Esophagus muscularis mucosa (tissue), 4 donors: ENCODE measurements at regions not wholly inside any gene's neighbourhood (a gene's known extent, or its start where the extent isn't known, plus 50 kb on each side); places are given as distances from the start of the nearest gene placed in this dataset.

Experiments
- DNase-seq: peaks from one replicate; pipeline ENCODE4 v3.0.0-alpha.2; 2017; ENCODE audit errors: extremely low spot score
- H3K27ac ChIP-seq, 4 donors: fragments of 200-600 bp; sonication (generic); replicated peaks in 1 of 4; 1 replicate in 3 of 4; 2 replicates in 1 of 4; pipeline ENCODE4 v1.5.1; 2016 to 2019; ENCODE audit warnings: mild to moderate bottlenecking in 1 of 4
- H3K27me3 ChIP-seq, 4 donors: fragments of 200-600 bp; sonication (generic); one replicate each; pipeline versions ENCODE4 v1.5.1 to v1.6.0; 2016 to 2019
- H3K36me3 ChIP-seq, 4 donors: fragments of 200-600 bp; sonication (generic); one replicate each; pipeline ENCODE4 v1.5.1; 2016 to 2019
- H3K4me1 ChIP-seq, 4 donors: fragments of 200-600 bp; sonication (generic); one replicate each; pipeline ENCODE4 v1.5.1; 2016 to 2019
- H3K4me3 ChIP-seq, 4 donors: fragments of 200-600 bp; sonication (generic); 1 replicate in 2 of 4; 2 replicates in 2 of 4; pipeline ENCODE4 v1.5.1; 2016 to 2019; ENCODE audit warnings: mild to moderate bottlenecking in 4 of 4, moderate library complexity in 1 of 4
- H3K9me3 ChIP-seq, 4 donors: fragments of 200-600 bp; sonication (generic); 1 replicate in 3 of 4; 2 replicates in 1 of 4; pipeline ENCODE4 v1.5.1; 2016 to 2019
- EP300 ChIP-seq: sonication (generic); formaldehyde crosslinking; IDR thresholded peaks from one replicate; pipeline ENCODE4 v1.6.1; 2017; ENCODE audit warnings: antibody characterized with exemption
- POLR2A ChIP-seq: fragments of 450-650 bp; IDR thresholded peaks from one replicate; pipeline ENCODE4 v1.6.1; 2017; ENCODE audit warnings: antibody characterized with exemption, moderate library complexity, mild to moderate bottlenecking, low read depth
- POLR2AphosphoS5 ChIP-seq, 2 donors: sonication (generic); formaldehyde crosslinking; IDR thresholded peaks; one replicate each; pipeline ENCODE4 v1.6.1; 2017; ENCODE audit warnings: antibody characterized with exemption in 2 of 2
- WGBS: methylation state at CpG from one replicate; pipeline ENCODE4 v1.1.5; 2018; 5-methylcytosine and 5-hydroxymethylcytosine counted together
- intact Hi-C: fragments of 100-400 bp; cut with DNase I; formaldehyde crosslinking; loops from one replicate; pipeline ENCODE4 v1.15.1; 2023
- TF ChIP-seq, protein P1 (sequence below), 3 experiments: fragments of 200-600 bp in 2 of 3; fragments of 450-650 bp in 1 of 3; sonication (generic) in 2 of 3; IDR thresholded peaks; one replicate each; pipeline ENCODE4 v1.5.1; 2017 to 2019; ENCODE audit warnings: antibody characterized with exemption in 3 of 3, mild to moderate bottlenecking in 2 of 3, moderate library complexity in 1 of 3

DNA sequence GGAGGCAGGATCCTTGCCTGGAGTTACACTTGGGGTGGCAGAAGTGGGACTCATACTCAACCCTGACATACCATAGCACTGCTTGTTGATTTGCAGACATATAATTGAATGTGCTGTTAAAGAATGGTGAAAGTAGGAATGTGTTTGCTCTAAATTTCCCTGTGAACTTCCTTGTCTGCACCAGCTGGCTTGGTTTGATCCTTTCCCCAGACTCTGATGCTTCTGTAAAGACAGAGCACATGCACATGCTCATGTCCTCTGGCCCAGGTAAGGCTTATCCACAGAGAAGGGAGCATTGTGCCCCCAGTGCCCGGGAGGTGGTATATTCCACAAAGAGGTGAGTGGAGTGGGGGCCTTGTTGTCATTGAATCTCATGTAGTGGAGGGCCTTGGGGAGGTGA lies 138.0 kb upstream of the STC2 start:
- TF ChIP-seq POLR2AphosphoS5 (IDR thresholded peaks at IDR 0.05), result no peak
- no peak for TF ChIP-seq POLR2A
- TF ChIP-seq EP300, result no peak
- TF ChIP-seq, protein P1, sequence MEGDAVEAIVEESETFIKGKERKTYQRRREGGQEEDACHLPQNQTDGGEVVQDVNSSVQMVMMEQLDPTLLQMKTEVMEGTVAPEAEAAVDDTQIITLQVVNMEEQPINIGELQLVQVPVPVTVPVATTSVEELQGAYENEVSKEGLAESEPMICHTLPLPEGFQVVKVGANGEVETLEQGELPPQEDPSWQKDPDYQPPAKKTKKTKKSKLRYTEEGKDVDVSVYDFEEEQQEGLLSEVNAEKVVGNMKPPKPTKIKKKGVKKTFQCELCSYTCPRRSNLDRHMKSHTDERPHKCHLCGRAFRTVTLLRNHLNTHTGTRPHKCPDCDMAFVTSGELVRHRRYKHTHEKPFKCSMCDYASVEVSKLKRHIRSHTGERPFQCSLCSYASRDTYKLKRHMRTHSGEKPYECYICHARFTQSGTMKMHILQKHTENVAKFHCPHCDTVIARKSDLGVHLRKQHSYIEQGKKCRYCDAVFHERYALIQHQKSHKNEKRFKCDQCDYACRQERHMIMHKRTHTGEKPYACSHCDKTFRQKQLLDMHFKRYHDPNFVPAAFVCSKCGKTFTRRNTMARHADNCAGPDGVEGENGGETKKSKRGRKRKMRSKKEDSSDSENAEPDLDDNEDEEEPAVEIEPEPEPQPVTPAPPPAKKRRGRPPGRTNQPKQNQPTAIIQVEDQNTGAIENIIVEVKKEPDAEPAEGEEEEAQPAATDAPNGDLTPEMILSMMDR (IDR thresholded peaks at IDR 0.05), result no peak
- Histone ChIP-seq H3K4me3 (no peak overlapping the region), H3K27ac (no peak overlapping the region), H3K27me3 (no peaks in the 10 kb centered on the region), H3K9me3 (peaks cover 0 to 6% (median 0%) of the 10 kb centered on the region in 4 donors), H3K36me3 (no peaks in the 10 kb centered on the region), H3K4me1 (peaks cover 0 to 30% (median 17%) of the 10 kb centered on the region in 4 donors)
- WGBS, result 100% methylated on average over 1 of the region's 1 CpG
- intact Hi-C loops, result no loop called here
- DNase-seq, result no peak

DNA sequence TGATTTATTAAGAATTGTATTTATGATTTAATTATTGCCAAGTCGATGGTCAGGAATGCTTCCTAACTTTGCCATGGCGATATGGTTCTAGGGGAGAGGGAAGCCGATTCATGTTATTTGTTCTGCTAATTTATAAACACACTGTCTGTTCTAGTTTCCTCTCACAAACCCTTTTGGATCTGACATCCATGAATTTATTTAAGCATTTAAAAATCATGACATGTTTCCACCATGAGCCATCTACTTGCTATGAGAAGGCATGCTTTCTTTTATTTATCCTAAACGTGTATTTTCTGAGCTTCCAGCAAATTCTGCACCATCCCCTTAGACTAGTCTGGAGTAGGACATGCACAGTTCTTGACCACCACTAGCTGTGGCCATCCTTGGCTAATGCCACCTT lies 136.6 kb upstream of the STC2 start:
- Histone ChIP-seq H3K36me3 (no peaks in the 10 kb centered on the region), H3K27me3 (no peaks in the 10 kb centered on the region), H3K9me3 (peaks cover 0 to 6% (median 0%) of the 10 kb centered on the region in 4 donors), H3K4me1 (peaks cover 0 to 24% (median 16%) of the 10 kb centered on the region in 4 donors), H3K27ac (no peak overlapping the region), H3K4me3 (no peak overlapping the region)
- no peak for DNase-seq
- 77% methylated on average over 4 of the region's 4 CpGs for whole genome bisulfite sequencing
- intact Hi-C loops, result no loop called here
- no peak for TF ChIP-seq EP300
- TF ChIP-seq, protein P1 (IDR thresholded peaks at IDR 0.05), result no peak
- TF ChIP-seq POLR2A, result no peak
- TF ChIP-seq POLR2AphosphoS5 (IDR thresholded peaks at IDR 0.05), result no peak

DNA sequence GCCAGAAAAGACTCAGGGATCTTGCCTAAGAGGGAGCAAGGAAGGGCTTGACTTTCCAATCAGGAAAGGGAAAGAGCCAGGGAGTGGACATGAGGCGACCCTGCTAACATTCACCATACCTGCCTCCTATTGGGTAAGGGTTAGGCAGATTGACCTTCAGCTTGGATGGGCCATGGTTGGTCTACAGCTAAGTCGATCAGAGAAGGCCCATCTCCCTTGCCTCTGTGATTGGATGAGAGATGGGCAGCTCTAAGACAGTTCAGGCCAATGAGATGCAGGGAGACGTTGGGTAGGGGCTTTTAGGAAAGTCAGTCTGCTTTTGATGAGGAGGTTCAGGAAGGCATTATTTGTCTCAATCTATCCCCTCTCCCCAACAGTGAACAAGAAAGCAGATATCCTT lies 135.0 kb upstream of the STC2 start:
- intact Hi-C loops, result no loop called here
- no peak for DNase-seq
- no peak for TF ChIP-seq POLR2AphosphoS5 (IDR thresholded peaks at IDR 0.05)
- TF ChIP-seq POLR2A, result no peak
- TF ChIP-seq, protein P1 (IDR thresholded peaks at IDR 0.05), result no peak
- no peak for TF ChIP-seq EP300
- 92% methylated on average over 3 of the region's 3 CpGs for WGBS
- H3K4me3 ChIP-seq, result no peak overlapping the region
- no peaks in the 10 kb centered on the region for H3K36me3 ChIP-seq
- H3K9me3 ChIP-seq, result peaks cover 0 to 6% (median 0%) of the 10 kb centered on the region in 4 donors
- no peak overlapping the region for H3K27ac ChIP-seq
- no peaks in the 10 kb centered on the region for H3K27me3 ChIP-seq
- H3K4me1 ChIP-seq, result peaks cover 0 to 11% (median 3%) of the 10 kb centered on the region in 4 donors

DNA sequence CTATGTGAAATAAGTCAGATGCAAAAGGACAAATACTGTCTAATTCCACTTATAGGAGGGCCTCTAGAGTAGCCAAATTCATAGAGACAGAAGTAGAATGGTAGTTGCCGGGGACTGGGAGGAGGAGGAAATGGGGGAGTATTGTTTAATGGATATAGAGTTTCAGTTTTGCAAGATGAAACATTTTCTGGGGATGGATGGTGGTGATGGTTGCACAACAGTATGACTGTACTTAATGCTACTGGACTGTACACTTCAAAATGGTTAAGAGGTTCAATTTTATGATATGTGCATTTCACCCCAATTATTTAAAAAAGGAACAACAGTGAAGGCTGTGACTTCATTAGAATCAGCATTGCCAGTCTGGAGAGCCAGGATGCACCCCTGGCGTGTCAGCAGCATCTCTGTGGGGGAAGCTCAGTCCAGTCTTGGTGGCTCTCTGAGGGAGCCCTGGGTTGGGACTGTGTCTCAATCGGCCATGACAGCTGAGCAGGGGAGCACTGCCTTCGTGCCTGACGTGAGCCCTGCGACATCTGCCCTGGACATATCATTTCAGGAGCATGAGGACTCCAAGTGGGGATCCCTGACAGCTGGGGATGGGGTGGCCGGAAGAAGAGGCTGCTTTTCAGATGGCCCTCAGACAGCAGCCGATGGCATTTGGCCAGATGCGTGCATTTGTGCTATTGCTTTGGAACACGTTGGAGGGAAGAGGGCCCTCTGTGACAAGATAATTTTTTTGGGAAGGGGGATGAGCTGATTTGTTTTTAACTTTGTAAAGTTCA lies 130.8 kb upstream of the STC2 start:
- Histone ChIP-seq H3K4me3 (no peak overlapping the region), H3K9me3 (no peaks in the 10 kb centered on the region), H3K4me1 (peaks cover 3 to 23% (median 14%) of the 10 kb centered on the region in 4 donors), H3K36me3 (no peaks in the 10 kb centered on the region), H3K27ac (no peak overlapping the region), H3K27me3 (no peaks in the 10 kb centered on the region)
- intact Hi-C loops, result no loop called here
- WGBS, result 69% methylated on average over 10 of the region's 10 CpGs
- DNase-seq, result no peak
- TF ChIP-seq POLR2A, result no peak
- no peak for TF ChIP-seq POLR2AphosphoS5 (IDR thresholded peaks at IDR 0.05)
- TF ChIP-seq, protein P1 (IDR thresholded peaks at IDR 0.05), result no peak
- TF ChIP-seq EP300, result no peak

DNA sequence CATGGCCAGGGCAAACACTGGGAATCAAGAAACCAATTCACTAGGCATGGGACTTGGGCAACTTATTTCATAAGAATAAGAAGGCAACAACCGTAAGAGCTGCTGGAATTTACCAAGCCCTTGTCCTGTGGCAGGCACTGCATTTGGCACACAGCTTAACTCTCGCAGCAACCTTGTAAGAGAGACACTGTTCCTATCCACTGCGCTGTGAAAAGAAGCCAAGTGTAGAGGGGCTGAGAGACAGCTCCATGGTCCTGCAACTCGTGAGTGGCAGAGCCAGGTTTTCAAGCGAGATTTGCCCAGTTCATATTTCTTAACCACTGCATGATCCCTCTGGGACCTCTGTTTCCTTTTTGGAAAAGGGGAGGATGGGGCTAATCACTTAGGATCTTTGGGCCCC lies 129.3 kb upstream of the STC2 start:
- no peak for TF ChIP-seq POLR2A
- no peak for TF ChIP-seq EP300
- Histone ChIP-seq H3K4me1 (peaks cover 3 to 30% (median 14%) of the 10 kb centered on the region in 4 donors), H3K9me3 (no peaks in the 10 kb centered on the region), H3K36me3 (no peaks in the 10 kb centered on the region), H3K4me3 (no peak overlapping the region), H3K27ac (no peak overlapping the region), H3K27me3 (no peaks in the 10 kb centered on the region)
- WGBS, result 71% methylated on average over 5 of the region's 5 CpGs
- DNase-seq, result no peak
- intact Hi-C loops, result no loop called here
